CD4-positive, alpha-beta T cell treated with Interleukin-4 for 4 hours (primary cell): ENCODE measurements at regions not wholly inside any gene's neighbourhood (a gene's known extent, or its start where the extent isn't known, plus 50 kb on each side); places are given as distances from the start of the nearest gene placed in this dataset.
"Not testable (repeated sequence)": the region's sequence is repeated elsewhere in the genome, so short reads cannot be mapped to it uniquely, and the experiment has no call there.

Source experiments
- DNase-seq: peaks from one replicate; pipeline ENCODE4 v3.0.0-alpha.2; 2020

DNA sequence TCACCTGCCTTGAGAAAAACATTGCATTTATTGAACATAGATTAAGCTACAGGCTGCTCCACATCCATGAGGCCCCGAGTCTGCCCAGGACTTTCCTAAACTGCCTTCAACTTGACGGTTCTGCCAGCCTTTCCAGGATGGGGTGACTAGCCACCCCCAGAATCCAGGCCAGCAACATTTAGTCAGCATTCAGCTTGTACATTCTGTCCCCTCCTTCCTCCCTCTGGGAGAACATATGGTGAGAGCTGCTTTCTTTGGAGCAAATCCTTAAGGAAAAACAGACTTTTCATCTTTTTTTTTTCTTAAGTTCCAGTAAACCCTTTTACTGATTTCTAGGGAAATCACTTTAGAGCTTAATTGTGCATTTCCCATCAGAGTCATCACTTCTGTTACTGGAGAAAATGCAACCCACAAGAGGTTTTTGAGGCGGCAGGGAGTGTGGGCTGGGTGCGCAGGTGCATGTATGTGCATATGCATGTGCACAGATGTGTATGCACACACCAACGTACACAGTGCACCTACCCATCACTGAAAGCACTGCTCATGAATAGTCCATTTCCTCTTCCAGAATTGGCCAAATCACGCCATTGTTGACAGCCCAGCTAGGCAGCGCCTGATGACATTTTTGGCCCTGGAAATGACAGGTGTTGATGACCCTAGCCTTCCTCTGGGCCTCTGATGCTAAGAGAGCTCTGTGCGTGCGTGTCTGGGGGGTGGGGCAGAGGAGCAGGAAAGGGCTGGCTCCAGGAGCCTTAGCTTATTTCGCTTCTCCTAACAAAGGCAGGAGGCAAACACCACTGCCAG lies 145.6 kb downstream of the HSD17B3 start:
- no peak for DNase-seq

DNA sequence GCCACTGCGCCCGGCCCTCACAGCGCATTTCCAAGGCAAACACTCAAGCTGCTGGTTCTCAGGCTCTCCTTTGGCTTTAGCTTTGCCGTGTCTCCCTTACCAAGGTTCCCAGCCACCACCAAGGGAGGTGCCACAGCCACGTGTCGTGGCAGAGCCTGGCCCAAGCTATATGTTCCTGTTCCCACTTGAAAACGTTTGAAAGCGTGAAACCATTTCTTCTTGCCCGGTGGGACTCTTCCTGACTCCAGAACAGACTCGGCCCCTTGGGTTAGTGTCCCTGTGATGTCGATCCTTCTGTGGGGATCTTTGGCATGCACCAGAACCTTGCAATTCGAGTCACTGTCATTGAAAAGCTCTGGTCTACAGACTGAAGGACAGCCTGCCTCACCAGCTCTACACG lies 147.9 kb downstream of the HSD17B3 start:
- no peak for DNase-seq

DNA sequence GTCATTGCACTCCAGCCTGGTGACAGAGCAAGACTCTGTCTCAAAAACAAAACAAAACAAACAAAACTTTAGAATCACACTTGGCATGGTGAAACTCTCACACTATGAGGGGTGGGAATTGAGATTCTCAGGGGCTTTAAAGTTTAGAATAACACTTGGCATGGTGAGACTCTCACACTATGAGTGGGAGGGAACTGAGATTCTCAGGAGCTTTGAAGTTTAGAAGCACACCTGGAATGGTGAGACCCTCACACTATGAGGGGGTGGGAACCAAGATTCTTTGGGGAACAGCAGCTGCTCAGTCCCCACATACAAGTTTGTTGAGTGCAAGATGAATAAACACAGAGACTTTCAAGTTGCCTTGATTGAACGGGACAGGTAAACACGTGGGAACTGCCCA lies 149.4 kb downstream of the HSD17B3 start:
- DNase-seq, result no peak

DNA sequence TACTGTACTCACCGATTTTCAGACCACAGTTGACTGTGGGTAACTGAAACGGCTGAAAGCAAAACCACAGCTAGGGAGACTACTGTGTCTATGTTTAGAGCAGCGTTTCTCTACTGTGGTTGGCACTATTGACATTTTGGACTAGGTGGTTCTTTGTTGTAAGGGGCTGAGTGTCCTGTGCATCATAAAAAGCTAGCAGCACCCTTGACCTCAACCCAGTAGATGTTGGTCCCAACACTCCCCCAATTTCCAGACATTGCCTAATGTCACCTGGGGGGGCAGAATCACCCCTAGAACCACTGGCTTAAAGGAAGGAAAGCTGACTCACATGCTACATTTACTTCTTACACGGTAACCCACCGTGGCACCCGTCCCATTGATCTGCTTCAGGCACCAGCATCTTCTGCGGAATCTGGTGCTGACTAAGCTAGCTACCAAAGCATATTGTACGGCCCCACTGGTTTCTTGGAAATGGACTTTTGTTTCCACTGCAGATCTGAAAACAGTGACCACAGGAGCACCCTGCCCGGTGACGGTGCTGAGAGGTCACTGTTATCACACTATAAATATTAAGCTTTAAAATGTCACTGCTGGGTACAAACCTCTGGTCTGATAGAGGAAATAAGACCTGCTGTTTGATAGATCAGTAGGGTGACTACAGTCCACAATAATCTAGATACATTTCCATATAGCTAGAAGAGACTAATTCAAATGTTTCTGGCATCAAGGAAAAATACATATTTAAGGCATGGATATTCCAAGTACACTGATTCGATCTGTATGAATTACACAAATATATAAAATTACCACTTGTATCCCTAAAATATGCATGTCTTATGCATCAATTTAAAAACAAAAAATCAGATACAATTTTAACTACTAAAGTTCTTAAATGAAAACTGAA lies 151.4 kb downstream of the HSD17B3 start:
- peak; percentile 65 for DNase-seq

DNA sequence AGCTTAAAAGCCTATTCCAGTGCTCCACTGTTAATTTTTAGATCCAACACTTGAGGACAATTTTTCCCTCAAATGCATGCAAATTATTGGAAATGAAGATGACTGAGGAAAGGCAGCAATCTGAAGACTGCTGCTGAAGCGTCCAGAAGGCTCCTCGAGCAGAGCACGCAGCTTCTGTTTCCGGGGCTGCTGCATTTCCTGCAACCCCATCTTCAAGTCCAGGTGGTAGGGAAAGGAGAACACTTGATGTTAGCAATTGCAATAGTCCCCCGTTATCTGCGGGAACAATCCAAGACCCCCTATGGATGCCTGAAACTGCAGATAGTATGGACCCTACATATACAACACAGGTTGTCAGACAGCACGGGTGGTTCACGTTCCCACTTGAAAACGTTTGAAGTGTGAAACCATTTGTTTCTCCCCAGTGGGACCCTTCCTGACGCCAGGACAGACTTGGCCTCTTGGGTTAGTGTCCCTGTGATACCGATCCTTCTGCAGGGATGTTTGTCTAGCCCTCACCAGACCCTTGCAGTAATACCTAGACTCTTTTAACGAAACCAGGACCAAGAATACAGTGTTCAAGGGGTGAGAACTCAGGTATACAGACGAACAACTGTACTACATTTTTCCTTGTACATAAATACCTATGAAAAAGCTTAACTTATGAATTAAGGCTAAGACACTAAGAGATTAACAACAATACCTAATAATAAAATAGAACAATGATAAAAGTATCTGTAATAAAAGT lies 152.3 kb downstream of the HSD17B3 start:
- DNase-seq, result peak; percentile 5

DNA sequence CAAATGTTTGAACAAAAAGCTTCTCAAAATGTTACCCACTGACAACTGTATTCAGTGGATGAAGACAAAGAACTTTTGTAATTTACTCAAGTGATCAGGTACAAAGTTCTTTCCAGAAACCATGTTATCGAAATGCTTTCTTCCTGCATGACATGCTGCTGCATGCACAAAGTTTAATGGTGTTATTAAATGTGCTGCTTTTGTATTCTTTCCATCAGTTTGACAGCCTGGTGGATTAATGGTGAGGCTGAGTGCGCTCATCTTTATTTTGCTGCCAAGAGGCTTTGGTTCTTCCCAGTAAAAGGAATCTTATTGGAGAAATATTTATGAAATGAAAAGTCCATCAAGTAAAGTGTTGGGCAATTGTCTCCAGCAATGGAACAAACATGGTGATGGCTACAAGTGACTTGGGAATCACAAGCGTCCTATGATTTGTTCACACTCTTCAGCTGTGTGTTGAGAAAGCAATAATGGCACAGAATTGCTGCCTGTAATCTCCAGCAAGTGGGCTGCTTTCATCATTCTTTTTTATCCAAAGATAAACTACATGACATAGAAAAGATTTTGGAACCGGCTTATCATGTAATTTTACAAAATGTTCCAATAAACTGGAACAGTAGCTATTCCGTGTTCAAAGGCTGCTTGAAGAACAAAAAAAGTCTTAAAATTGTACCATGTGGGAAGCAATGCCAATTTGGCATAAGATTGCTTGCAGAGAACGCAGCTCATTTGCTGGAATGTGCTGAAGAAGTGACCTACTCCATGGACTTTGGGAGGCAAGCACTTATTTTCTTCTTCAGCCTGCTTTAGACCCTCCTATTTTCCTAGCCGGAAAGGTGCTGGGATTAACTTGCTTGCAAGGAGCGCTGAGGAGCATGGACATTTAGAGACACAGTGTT lies 153.1 kb downstream of the HSD17B3 start:
- DNase-seq, result no peak

DNA sequence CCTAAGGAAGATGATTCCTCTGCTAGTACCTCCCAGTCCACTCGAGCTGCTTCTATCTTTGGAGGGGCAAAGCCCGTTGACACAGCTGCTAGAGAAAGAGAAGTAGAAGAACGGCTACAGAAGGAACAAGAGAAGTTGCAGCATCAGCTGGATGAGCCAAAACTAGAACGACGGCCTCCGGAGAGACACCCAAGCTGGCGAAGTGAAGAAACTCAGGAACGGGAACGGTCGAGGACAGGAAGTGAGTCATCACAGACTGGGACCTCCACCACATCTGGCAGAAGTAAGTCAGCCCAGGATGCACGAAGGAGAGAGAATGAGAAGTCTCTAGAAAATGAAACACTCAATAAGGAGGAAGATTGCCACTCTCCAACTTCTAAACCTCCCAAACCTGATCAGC lies 154.9 kb downstream of the HSD17B3 start:
- not testable (repeated sequence) for DNase-seq

DNA sequence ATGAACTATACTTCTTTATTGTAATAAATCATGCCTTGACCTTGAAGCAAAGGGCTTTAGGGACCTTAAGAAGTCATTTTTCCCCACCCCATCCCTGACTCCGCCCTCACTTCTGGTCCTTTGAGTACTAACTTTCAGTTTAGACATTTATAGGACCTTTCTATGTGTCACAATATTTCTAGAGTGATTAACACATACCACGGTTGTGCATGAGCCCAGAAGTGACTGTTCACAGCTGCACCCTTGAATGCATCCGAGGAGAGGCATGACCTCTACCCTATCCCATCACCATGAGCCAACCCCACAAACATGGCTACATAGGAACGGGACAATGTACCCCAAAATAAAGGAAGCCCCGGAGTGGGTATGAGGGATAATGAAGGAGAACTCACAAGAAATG lies 160.3 kb downstream of the HSD17B3 start:
- DNase-seq, result no peak

DNA sequence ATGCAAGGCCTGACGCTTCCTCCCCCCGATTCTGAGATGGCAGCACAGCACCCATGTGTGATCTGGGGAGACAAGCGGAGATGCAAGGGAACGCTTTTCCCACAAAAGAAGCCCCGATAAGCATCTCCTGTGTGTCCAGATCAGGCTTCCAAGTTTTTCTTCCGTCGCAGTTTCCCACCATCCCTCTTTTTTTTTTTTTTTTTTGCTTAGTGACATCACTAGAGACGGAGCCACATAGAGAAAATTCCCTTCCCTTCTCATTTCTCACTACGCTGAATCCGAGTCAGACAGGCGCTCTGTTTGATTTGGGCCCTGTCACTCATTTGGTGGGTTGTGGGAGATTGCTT lies 160.9 kb downstream of the HSD17B3 start:
- DNase-seq, result no peak

DNA sequence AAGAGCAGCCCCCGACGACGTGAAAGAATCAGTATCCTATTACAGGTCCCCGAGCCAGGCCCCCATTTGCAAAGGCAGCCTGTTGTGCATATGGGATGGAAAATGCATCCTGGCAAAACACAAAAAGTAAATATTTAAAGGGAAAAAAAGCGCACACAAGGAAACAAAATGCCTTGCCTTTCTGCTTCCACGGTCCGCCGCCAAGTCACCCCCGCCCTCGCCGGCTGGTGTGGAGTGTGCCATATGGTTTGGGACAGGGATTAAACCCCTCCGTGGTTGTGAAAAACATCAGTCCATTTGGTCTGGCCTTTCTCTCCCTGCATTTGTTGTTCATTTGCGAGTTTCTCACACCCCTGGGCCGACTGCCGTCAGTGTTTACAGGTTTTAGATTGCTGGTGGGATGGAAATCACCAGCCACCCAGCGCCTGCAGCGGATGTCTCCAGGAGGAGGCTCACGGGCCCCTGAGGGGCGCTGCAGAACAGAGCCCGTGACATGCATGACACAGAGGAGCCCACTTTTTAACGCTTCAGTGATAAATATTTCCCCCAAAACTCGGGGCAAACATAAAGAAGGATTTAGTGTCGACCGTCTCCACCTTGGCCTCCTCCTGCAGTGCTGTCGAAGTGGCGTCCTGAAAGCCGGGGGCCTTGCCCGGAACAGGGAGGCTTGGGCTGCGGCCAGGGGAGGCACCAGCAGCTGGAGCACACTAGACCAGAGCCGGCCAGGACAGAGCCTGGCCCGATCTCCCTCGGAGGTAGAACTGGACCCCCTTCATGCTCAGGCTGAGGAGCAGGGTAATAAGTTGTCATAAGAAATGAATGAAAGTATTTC lies 161.5 kb downstream of the HSD17B3 start:
- no peak for DNase-seq

DNA sequence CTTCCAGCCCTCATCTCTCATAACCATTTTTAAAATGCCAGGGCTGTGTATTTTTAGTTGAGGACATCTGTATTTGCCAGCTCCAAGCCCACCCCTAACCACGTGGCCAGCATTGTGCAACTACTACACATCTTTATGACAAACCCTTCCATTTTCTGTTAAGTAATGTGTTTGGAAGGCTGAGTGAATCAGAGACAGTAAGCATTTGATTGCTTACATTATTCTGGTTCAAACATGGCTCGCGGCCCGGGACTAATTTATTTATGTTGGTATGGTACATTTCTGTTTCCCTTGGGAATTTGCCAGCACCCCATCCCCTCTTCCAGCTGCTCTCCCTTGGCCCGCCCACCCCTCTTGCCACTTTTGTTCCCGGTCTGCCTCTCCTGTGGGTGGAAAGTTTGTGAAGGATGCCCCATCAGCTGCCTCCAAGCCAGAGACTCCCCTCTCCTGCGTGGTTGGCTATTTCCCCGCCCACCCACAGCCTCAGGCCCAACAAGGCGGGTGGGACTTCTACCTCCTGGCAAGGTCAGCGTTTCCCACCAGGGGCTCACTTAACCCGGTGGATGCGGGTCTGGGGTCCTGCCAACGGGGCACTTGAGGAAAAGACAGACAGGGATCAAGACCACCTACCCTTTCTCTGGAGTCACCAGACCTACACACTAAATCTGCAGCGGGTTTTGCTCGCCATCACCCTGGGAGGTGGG lies 162.2 kb downstream of the HSD17B3 start:
- DNase-seq, result no peak

DNA sequence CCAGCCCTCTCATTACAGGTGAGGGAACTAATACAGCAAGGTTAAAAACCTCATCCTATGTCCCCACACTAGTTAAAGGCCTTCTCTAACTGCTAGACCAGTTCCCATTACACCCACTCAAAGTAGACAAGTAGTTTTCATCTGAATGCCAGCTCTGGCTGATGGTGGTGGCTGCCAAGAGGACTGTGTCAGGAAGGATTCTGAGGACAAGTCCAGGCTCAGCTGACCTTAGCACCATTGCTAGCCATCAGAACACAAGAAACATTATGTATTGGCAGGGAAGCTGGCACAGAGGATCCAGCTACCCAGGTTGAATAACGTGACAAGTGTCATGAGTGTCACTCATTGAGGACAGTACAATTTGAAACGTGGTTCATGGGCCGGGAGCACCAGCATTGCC lies 163.4 kb downstream of the HSD17B3 start:
- no peak for DNase-seq

DNA sequence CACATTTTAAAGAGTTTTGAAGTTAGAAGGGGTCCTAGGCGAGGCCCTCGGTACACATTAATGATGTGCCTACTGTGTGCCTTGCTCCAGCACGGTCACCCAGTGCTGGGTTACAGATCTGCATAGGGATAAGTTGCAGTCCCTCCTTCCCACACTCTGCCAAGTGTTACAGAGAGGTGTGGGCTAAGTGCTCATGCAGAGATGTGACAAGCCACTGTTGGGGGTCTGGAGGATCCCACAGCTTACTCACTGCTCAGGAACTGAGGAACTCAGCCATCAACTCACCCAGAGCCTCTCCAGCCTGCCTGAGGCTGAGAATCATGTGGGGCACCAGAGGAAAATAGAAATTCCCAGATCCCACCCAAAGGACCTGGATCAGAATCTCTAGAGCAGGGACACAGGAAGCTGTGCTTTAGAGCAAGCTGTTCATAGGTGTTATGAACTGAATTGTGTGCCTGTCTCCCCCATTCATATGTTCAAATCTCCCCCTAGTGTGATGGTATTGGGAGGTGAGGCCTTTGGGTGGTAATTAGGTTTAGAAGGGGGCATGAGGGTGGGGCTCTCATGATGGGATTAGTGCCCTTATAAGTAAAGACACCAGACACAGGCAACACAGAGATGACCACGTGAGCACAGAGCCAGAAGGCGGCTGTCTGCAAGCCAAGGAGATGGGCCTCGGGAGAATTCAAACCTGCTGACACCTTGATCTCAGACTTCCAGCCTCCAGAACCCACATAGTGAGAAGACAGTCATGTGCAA lies 164.1 kb downstream of the HSD17B3 start:
- no peak for DNase-seq

DNA sequence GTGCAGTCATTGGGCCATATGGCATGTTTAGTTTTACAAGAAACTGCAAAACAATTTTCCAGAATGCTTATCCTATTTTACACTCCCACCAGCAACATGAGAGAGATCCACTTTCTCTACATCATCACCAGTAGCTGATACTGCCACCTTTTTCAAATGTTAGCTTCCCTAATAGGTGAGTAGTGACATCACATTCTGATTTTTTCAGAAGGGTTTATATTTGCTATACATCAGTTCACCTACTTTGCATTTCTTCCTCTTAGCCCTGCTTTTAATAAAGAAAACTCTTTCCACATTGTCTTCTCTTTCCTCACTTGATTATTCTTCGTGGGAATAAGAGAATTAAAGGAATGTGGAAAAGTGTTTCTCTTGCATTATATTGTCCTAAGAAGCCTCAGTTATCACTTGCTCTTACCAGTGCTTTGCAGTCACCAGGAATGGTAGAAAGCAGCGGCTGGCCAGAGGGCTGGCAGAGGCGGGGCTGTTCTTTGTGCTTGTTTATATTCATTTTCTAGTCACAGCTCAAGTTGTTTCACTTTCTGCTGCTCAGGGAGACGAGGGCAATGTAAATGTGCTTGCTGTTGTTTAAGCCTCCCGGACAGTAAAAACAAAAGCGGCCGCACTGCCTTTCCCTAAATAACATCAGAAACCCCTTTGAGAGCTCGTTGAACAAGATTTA lies 164.8 kb downstream of the HSD17B3 start:
- no peak for DNase-seq

DNA sequence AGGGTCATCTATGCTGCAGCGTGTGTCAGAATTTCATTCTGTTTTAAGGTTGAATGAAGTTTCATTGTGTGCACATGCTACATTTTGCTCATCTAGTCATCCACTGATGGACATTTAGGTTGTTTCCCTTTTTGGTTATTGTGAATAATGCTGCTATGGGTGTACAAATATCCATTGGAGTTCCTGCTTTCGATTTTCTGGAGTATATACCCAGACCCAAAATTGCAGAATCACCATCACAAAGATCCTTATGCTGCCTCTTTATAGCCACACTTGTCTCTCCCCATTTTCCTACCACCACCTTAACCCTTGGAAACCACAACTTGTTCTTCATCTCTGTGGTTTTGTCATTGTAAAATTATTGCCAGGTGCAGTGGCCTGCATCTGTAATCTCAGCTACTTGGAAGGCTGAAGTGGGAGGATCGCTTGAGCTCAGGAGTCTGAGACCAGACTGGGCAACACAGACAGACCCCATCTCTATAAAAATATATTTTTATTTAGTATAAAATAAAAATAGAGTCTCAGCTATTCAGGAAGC lies 166.2 kb downstream of the HSD17B3 start:
- DNase-seq, result no peak

DNA sequence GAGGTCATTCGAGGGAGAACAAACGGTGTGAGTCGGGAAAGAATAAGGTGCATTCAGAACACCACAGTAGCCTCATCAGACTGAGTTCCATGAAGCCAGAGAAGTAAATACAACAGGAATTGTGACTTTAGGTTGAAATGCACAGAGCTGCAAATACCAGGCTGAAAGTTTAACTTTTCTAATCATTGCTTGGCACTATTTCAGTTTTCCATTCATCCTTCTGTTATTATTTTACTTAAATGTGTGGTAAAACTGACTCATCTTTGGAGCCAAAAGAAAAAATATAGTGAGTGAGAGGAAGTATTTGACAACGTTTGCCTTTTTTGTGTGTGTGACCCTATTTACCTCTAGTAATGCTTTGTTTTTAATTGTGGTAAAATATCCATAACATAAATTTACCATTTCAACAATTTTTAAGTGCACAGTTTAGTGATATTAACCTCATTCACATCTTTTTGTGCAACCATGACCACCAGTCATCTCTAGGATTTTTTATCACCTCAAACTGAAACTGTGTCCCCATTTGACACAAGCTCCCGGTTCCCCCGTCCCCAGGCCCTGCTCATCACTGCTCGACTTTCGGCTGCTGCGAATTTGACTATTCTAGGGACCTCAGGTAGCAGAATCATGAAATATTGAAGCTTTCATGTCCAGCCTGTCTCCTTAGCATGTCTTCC lies 166.8 kb downstream of the HSD17B3 start:
- no peak for DNase-seq

DNA sequence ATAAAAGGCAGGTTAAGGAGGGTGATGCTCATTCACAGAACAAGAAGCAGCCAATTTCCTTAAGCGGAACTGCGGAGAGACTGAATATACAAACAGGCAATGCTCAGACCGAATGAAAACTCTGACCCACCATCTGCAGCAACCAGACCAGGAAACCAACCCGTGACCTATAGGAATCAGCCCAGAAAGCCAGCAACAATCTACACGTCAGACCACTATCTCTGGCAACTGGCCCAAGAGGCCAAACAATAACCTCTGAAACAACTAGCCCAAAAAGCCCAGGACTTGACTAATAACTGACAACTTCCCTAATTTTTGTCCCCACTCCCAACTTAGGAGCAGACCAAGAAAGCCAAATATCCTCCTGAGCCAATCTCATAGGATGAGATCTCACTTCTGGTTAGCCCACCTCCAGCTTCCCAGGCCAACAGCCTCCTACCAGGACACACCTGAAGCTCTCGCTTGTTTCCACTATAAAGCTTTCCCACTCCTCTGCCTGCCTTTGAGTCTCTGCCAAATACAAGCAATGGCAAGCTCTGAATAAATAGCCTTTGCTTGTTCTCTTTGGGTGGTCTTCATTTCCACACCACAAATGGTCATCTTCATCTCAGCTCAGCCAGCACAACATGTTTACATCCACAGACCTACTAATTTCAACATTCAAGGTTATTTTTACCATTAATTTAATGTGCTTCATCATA lies 168.5 kb downstream of the HSD17B3 start:
- no peak for DNase-seq

DNA sequence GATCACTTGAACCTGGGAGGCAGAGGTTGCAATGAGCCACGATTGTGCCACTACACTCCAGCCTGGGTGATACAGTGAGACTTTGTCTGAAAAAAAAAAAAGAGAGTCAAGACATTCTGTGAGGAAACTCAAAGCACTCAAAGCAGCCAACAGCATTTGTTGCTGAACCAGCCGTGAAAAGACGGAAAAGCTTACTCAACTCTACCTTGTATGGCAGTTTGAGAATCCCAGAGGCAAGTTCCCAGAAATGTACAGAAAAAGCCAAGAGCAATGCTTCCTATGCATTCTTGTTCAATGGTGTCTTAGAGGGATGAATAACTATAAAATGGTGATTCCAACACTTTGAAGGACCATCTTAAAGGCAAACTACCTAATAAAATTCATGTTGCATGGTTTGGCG lies 170.2 kb downstream of the HSD17B3 start:
- no peak for DNase-seq
